HG02571 (cell line): ENCODE measurements at regions not wholly inside any gene's neighbourhood (a gene's known extent, or its start where the extent isn't known, plus 50 kb on each side); places are given as distances from the start of the nearest gene placed in this dataset.
"Not testable (repeated sequence)": the region's sequence is repeated elsewhere in the genome, so short reads cannot be mapped to it uniquely, and the experiment has no call there.

Source experiments
- ATAC-seq: cut with Tn5 transposase; IDR thresholded peaks from one replicate; pipeline ENCODE4 v1.9.1; 2021; ENCODE audit warnings: mild to moderate bottlenecking, moderate library complexity; ENCODE audit not compliant: unreplicated experiment

GRCh38 chr3:31178467-31178866 lies 284.0 kb upstream of the GADL1 start:
- ATAC-seq, result no peak

- no peak for ATAC-seq
These were observed 285.3 kb upstream of the GADL1 start for GRCh38 chr3:31179768-31180167.

- no peak for ATAC-seq
These were observed 285.8 kb upstream of the GADL1 start for GRCh38 chr3:31180274-31180673.

DNA sequence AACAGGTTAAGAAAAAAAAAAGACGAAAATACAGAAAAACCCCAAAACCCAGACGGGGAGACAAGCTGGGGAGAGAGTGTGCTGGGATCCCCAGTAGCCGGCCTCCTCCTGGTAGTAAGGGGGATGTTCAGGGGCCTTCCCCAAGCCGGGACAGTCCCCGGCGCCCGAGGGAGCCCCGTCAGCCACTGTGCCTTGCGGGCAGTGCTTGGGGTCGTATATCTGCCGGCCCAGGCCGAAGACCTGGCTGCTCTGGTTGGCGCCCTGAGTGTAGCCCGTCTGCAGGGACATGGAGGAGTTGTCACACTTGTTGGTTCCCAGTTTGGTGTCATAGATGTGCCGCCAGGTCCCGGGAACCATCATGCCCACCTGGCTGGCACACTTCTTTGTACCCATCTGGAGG lies 287.2 kb upstream of the GADL1 start:
- ATAC-seq, result no peak

- no peak for ATAC-seq
These were observed 288.2 kb upstream of the GADL1 start for GRCh38 chr3:31182661-31183060.

GRCh38 chr3:31184261-31185061 lies 290.0 kb upstream of the GADL1 start:
- ATAC-seq, result no peak

DNA sequence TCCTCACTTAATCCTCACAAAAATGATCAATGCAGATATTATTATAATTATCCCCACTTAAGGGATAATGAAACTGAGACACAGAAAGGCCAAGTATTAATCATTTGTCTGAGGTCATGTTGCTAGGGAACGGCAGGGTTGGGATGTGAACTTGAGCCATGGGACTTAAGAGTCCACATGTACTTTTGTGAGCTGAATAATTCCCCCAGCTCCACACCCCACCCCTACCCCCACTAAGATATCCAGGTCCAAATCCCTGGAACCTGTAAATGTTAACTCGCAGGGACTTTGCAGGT lies 290.5 kb upstream of the GADL1 start:
- no peak for ATAC-seq

DNA sequence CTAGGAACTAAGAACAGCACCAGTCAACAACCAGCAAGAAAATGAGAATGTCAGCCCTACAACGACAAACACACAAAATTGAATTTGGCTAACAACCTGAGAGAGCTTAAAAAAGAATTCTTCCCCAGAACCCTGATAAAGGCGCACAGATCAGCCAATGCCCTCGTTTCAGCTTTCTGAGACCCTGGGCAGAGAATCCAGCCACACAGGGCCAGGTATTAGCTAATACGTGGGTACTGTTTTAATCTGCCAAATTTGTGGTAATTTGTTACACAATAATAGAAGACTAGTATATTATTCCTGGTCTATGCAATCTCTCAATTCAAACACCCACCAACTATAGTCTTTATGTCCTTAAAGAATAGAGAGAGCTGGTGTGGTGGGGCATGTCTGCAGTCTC lies 291.6 kb upstream of the GADL1 start:
- no peak for ATAC-seq

- no peak for ATAC-seq
These were observed 292.9 kb upstream of the GADL1 start for GRCh38 chr3:31187380-31187779.

DNA sequence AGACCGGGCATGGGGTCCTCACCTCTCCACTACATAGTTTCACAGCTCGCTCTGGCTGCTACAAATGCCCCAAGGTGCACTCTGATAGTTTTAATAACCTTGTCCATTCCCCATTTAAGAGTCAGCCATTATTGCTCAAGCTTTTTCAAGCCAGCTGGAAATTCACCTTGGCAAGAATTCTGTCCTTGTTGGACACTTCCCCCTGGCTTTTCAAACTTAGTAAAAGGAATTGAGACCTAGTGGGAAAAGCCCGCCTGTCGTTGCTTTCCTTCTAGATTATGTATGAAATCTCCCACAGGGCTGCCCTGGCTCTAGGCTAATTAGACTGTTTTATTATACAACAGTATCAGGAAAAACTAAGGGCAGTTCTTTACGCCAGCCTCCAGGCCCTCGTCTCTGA lies 293.7 kb upstream of the GADL1 start:
- ATAC-seq, result no peak

GRCh38 chr3:31189330-31189729 lies 294.9 kb upstream of the GADL1 start:
- no peak for ATAC-seq

DNA sequence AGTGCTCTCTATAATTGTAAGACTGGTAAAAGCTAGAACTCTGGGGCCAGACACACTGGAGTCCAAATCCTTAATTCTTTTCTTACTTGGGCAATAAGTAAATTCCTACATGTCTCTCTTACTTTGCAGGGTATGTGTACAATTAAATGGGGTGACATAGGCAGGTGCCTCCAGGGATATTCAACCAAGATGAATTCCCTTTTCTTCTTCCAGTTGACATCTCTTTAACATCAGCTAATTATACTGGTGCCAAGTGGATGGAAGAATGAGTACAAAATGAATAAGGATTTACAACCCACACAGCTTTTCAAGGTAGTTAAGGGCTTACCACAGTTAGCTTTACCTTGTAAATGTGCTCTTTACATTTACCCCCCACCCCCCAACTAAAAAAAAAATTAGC lies 295.5 kb upstream of the GADL1 start:
- ATAC-seq, result no peak

GRCh38 chr3:31191354-31191753 lies 296.9 kb upstream of the GADL1 start:
- ATAC-seq, result no peak

GRCh38 chr3:31193429-31193828 lies 299.0 kb upstream of the GADL1 start:
- ATAC-seq, result no peak

DNA sequence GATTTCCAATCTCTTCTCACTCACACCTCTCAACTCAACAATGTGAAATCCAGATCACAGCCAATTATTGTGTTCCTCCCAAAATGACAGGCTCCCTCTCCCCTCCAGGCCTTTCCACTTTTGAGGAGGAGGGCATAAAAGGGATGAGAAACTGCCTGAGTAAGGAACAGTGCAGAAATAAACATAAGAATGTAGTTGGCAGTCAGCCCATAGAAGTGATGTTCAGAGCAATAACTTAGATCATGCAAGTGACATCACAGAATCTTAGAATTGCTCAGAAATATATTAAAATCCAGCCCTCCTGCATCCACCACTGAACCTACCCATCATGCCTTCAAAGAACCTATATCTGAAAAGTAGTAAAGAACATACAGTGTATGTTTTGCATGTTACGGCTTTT lies 299.4 kb upstream of the GADL1 start:
- no peak for ATAC-seq

- no peak for ATAC-seq
These were observed 301.8 kb upstream of the GADL1 start for GRCh38 chr3:31196261-31196660.

DNA sequence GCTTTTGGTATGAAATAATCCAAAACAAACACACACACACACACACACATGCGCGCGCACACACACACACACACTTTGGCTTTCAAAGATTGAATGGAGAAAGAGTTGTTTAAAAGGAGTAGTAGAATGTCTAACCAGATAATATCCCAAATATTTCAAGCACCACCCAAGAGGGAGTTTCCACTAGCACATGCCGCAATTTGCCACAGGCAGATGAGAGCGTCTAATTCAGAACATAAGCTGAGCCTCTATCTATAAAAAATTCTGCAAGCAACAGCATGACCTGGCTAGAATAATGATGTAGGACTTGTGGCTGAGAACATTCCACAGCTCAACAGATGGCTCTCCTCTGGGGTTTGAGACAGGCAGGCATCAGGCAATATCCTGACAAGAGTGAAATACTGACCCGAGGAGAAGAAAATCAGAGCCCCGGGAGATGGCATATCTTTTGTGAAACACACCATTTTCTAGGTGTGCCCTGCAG lies 302.5 kb upstream of the GADL1 start:
- ATAC-seq, result no peak

DNA sequence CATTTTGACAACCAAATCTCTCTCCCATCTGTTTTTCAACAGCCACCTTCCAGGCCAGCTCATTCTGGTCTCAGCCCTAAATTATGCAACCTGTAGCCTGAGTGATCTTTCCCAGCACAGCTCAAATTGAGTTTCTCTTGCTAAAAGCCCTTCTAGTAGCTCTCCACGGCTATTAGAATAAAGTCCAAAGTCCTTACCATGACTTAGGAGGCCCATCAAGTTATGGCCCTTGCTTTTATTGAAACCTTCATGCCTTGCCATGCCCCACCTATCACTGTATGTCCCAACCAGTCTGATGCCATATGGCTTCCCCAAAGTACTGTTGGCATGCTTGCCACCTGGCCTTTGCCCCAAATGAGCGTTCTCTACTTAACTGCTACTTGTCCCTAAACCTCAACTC lies 303.5 kb upstream of the GADL1 start:
- ATAC-seq, result no peak

DNA sequence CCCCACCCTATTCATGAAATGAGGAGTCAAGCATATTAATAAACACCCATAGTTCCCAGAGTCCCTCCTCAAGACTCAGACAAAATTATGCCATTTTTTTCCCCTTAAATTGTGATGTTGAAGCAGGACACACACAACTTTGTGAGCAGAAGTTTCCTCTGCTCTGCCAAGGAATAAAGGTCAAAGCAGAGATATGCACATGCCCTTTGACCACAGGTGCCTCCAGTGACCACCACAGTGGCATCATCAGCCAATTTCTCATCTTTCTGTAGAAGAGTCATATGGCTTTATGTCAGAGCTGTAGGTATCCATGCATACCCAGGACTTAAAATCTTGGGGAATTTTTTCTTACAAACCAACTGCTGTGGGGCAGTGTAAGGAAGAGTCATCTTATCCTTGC lies 304.4 kb upstream of the GADL1 start:
- ATAC-seq, result no peak

DNA sequence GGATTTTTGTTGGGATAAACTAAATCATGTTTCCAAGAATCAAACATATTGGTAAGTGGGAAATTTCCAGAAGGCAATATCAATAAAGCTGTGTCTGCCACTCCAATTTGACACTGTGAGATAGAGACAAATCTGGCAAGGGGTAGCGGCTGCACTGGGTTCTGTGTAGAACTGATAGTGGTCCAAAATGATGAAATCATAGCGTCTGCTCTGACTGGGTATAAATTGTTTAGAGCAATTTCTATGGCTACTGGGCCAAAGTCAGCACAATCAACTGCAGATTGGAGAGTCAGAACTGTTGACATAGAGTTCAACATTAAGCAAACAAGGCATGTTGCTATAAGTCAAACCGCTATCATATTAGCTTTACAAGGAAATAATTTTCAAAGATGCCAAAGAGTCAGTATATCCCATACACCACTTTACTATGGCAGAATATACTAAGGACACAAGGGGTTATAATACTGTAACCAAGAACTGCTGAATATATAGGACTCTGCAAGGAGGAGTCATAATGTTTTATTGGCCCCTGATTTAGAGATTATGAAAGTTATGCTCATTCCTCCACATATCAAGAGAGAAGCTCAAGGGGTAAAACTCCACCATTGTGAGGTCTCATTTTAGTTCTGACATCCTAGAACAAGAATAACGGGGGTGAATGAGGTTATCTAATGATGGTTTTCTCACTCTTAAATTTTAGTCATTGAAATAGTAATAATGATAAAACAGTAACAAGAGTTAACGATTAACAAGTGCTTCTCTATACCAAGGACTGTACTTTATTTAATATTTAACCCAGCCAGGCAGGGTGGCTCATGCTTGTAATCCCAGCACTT lies 309.7 kb upstream of the GADL1 start:
- no peak for ATAC-seq

- ATAC-seq, result not testable (repeated sequence)
These were observed 310.3 kb upstream of the GADL1 start for GRCh38 chr3:31204796-31205056.

DNA sequence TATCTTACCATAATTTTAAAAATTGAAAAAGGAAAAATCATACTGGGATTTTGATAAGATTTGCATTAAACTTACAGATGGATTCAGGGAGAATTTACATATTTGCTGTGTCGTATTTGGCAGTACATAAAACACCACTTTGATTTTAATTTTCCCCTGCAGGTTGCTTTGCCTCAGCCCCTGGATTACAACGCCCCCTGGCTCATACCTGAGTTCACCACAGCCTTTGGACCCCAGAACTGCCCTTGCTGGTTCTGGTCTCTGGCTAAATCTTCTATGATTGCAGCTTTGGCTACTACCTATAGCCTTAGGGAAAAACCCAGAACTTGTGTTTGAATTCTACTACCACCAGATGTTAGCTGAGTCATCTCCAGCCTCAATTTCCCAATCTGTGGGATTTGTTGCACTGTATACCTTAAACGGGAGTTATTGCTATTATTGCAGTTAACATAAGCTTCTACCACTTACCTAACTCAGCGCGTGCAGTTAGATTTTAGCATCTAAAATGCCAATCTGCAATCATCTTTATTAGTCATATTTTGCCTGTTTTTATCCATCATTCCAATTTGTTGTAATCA lies 315.7 kb upstream of the GADL1 start:
- ATAC-seq, result no peak
